HG03045 (cell line): ENCODE measurements at regions not wholly inside any gene's neighbourhood (a gene's known extent, or its start where the extent isn't known, plus 50 kb on each side); places are given as distances from the start of the nearest gene placed in this dataset.
"Not testable (repeated sequence)": the region's sequence is repeated elsewhere in the genome, so short reads cannot be mapped to it uniquely, and the experiment has no call there.

ENCODE experiments used
- ATAC-seq: cut with Tn5 transposase; IDR thresholded peaks from one replicate; pipeline ENCODE4 v1.9.1; 2021; ENCODE audit warnings: mild to moderate bottlenecking, moderate library complexity; ENCODE audit not compliant: unreplicated experiment

DNA sequence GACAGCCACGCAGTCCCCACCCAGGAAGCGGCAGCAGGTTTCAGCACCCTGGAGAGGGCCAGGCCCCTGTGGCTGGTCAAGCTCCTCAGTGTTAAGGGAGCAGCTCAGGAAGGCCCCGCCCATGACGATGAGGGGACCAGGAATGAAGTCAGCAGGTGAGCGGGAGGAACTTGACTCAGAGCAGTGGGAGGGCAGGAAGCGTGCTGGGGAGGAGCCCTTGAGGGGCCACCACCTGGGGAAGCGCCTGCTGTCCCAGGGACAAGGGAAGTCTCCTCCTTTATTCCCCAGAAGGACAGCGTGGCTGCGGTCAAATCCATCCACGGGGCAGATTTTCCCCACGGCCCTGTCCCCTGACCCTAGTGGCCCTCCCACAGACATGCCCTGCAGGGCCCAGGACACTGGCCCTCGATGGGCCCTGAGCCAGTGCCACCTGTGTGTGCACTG lies 357.6 kb downstream of the ADGRD1 start:
- not testable (repeated sequence) for ATAC-seq

DNA sequence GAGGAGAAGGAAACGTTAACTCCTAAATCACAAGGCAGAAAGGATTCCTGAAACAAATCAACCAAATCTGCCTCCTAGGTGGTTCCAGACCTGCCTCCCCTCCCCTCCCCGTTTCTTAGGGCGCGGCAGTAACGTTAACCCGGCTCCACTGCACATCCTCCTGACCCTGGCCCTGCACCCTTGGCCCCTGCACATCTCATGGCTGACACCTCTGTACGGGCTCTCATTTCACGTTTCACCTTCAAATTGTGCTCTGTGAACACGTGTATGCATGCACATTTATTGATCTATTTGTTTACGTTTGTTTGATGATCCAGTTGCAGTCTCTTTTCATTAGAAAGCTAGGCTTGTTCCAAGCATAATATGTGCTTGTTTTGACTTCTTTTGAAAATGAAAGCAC lies 358.1 kb downstream of the ADGRD1 start:
- ATAC-seq: no peak

DNA sequence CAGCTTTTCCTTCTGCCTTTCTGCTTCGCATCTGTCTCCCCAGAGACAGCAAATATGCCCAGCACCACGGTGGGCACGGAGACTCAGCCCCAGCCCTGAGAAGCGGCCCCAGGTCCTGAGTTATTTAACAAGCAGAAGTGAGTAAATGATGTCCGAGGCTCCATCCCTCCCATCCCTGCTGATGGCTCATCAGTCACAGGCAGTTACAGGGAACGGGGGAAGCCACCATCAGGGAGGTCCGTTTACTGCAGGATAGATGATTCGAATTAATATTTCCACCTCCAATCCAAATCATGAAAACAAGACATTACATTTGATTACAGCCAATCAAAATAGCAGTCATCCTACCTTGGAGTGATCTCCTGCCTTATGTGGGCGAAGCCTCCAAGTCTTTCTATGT lies 358.7 kb downstream of the ADGRD1 start:
- not testable (repeated sequence) for ATAC-seq

DNA sequence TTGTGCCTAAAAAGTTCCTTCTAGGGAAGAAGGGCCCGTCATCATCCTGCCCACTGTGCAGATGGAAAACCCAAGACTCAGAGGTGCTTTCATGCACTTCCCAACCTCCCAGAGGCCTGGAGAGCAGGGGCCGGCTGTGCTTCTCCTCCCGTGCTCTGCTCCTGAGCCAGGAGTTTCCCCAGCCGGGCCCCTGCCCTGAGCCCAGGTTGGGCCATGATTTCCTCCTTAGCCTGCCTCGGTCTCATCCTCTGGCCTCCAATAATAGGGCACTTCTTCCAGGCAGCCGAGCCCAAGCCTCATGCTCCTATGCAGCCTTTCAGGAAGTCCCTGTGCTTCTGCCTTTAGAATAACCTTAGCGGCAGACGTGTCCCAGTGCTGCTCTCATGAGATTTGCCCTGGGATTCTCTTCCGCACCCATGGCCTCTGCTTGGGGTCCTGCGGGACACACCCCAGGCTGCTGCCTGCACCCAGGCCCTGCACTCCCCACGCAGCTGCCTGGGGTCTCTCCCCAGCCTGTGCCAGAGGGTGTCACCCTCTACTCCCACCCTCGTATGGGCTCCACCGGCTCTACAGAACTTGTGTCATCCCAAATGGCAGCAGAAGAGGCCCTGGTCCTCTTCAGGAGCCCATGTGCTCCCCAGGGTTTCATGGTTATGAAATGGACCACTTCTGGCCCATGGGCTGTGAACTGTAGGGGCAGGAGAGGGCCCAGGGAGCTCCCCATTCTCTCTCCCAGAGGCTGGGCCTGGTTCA lies 359.3 kb downstream of the ADGRD1 start:
- ATAC-seq: no peak

DNA sequence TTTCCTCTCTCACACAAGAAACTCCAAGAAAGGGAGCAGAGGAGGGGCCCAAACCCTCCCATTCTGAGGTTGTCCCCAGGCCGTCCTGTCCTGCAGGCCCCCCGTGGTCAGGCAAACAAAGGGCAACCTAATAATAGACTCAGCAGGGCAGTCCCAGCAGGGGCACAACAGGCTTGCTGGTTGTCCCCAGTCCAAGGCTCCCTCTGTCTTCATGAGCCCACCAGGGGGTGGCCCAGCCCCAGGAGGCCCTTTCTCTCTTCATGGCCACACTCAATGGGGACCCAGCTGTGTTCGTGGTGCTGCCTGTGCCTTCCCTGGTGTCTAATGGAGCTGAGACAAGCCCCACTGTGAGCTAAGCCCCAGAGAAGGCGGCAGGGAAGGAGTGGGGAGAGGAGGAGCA lies 359.9 kb downstream of the ADGRD1 start:
- no peak for ATAC-seq

DNA sequence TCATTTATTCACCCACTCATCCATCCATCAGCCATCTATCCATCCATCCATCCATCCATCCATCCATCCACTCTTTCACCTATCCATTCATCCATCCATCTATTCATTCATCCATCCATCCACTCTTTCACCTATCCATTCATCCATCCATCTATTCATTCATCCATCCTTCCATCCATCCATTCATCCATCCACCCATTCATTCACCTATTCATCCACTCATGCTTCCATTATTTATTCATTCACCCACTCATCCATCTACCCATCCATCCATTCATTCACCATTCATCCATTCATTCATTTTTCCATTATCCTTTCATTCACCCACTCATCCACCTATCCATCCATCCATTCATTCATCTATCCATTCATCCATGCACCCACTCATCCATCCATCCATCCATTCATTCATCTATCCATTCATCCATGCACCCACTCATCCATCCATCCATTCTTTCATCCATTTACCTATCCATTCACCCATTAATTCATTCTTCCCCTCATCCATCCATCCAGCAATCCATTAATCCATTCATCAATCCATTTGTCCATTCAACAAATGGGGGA lies 360.9 kb downstream of the ADGRD1 start:
- no peak for ATAC-seq

DNA sequence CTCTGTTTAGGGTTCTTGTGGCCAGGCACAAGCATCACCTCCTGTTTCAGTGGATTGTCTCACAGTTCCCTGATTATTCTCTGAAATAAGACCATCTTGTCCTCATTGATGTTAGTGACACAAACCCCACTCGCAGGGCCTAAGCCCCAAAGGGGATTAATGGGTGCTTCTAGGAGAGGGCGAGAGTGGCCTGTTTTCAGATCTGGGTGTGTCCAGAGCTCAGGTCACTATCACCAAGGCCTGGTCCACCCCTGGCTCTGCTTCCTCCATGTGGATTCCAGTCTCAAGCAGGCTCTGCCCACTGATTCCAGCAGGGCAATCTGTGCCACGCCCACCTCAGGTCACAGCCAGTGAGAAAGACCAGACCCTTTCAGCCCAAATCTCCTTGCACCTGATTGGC lies 361.9 kb downstream of the ADGRD1 start:
- no peak for ATAC-seq

DNA sequence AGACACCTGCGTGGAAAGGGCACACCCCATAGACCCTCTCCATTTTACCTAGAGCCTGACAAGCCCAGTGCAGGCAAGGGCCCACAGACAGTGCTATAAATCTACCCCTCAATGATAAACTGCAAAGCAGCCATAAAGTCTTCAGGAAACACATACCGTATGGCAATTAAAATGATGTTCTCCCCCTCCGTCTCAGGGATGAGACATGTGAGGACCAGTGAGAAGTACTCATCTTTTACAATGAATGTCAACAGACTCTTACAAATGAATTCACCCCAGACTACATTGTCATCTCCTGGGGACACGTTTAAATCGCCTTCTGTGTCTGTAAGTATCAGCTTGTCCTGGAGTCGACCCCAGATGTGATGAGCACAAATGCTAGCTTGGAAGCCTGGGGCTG lies 362.7 kb downstream of the ADGRD1 start:
- ATAC-seq: no peak

DNA sequence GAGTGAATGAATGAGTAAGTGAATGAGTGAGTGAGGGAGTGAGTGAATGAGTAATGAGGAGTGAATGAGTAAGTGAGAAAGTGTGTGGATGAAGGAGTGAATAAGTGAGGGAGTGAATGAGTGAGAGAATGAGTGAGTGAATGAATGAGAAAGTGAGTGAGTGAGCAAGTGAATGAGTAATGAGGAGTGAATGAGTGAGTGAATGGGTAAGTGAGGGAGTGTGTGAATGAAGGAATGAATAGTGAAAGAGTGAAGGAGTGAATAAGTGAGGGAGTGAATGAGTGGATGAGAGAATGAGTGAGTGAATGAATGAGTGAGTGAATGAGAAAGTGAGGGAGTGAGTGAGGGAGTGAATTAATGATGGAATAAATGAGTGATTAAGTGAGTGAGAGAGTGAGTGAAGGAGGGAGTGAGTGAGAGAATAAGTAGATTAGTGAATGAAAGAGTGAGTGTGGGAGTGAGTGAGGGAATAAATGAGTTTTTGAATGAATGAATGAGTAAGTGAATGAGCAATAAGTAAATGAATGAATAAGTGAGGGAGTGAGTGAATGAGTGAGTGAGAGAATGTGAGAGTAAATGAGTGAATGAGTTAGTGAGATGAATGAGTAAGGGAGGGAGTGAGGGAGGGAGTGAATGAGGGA lies 364.5 kb downstream of the ADGRD1 start:
- no peak for ATAC-seq

DNA sequence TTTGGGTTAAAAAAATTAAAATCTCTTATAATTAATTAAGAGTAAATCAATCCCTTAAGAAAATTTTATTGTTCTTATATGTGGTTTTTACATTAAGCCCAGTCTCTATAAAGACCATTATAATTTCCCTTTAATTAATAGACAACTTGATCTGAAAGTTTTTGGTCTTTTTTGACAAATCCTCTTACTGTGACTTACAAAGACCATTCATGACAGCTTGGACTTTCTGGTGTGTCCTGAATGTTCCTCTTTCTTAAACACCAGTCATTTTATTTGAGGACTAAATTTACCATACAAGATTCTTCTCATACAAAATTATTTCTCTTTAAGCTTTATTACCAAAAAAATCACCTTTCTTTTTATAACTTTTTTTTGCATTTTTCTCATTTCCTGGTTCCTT lies 368.3 kb downstream of the ADGRD1 start:
- no peak for ATAC-seq

DNA sequence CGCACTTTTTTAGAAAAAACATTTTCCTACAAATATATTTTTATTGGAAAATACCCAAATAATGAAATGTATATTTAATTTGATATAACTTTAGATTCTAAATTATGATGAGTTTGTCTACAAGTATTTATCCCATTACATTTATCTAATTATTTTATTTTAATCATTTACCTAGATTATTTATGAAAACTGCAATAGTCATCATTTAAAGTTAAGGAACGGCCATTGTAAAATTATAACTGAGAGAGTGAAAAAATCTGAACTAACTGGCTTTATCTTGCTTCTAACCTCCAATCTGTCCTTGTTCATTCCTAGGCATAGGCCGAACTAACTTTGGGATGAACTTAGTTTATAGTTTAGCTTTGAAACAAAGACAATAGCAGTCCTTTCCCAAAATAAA lies 368.8 kb downstream of the ADGRD1 start:
- ATAC-seq: not testable (repeated sequence)

DNA sequence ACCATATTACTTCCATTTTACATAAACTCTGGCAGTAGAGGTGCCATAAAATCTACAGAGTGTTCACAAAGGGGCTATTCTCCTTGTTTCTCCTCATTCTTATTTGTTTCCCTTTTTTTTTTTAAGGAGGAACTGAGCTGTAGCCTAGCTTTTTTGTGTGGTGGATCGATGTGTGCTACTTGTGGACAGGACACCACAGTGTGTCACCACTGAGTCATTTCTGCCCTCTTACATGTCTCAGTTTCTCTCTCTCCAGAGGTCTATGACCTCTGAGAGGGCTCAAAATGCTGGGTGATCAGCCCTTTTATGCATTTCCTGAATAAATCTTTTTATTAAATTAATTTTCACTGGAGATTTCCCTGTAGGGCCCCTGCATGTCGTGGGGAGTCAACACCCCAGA lies 370.2 kb downstream of the ADGRD1 start:
- no peak for ATAC-seq

DNA sequence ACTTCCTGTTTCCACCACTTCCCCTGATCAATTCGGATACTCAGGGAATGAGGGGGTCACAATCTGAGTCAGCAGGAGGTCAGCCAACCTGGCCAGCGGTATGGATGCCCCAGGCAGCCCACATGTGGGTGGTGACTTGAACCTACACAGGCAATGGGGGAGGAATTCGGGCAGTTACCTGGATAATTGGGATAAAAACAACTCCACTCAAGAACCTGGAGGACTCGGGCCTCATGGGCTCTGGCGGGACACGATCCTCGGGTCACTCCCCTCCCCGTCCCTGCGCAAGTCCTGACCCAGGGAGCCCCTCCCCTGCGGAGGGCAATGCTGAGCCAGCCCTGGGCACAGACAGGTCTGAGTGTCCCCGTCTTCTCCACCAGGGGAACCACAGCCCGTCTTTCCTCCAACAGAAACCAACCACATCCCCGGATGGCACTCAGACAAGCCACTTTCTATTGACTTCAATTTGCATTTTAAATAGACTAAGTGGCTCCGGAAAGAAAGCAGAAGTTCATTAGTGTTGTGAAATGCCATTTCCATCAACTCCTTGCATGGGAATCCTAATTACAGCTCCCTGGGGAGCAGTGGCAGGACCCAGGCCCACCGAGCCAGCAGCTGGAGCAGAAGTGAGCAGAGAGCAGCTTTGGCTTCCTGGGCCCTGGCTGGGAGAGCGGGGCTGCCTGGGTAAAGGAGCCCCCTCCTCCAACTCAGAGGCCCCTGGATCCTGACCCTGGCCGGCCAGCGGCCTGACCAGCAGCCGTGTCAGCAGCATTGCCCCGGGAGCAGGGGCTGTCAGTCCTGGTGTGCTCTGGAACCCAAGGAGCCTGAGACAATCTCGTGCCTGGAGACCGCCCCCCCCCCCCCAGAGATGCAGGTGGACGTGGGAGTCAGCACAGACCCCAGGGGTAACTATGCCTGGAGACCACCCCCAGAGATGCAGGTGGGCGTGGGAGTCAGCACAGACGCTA lies 374.1 kb downstream of the ADGRD1 start:
- ATAC-seq: no peak

DNA sequence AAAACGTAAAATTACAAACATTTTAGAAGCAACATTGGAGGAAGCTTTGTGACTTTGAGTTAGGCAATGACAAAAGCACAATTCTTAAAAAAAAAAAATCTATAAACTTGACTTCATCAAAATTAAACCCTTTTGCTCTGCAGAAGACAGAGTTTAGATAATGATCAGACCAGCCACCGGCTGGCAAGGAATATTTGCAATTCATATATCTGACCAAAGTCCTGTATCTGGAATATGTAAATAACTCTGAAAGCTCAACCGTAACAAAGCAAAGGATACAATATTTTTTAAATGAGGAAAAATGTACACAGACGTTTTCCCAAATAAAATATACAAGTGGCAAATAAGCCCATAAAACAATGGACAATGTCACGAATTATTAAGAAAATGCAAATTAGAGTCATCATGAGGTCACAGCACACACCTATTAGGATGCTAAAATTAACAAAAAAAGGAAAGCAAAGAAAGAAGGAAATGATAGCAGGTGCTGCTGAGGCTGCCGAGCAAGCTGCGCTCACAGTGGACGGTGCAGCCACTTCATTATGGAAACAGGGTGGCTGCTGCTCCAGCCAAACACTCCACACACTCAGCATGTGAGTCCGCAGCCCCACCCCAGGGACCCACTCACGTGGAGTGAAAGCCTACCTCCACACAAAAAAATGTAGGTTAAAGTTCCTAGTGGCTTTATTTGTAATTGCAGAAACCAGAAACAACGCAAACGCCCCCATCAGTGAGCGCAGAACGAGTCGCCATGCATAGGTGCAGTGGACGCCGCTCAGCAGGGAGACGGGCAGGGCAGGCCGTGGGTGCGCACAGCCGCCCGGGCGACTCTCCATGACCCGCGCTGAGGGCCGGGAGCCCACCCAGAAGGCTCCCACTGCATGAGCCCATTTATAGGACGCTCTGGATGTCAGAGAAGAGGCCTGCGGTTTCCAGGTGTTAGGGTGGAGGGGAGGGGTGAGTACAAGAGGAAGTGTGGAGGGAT lies 375.4 kb downstream of the ADGRD1 start:
- not testable (repeated sequence) for ATAC-seq

DNA sequence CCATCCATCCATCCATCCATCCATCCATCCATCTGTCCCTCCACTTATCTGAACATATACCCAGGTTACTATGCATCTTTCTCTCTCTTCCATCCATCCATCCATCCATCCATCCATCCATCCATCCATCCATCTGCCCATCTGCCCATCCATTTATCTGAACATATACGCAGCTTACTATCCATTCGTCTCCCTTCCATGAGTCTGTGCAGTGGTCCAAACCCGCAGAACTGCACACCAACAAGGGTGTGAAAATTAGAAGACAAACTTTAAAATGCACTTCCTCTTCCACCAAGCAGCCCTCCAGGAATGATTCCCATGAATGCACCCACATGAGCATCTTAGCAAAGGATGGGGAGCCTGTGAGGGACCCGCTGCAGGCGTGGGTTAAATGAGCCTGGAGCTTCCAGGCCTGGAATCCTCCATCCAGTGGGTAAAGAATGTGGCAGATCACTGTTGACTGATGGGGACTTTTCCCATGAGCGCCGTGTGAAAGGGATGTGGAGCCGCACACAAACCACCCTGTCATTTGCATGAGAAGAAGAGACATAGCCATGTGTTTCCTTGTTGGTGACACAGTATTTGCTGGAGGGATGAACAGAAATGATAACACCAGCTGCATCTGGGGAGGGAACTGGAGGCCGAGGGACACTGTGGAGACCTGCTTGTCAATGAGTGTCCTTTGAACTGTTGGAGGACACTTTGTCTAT lies 376.6 kb downstream of the ADGRD1 start:
- ATAC-seq: no peak

DNA sequence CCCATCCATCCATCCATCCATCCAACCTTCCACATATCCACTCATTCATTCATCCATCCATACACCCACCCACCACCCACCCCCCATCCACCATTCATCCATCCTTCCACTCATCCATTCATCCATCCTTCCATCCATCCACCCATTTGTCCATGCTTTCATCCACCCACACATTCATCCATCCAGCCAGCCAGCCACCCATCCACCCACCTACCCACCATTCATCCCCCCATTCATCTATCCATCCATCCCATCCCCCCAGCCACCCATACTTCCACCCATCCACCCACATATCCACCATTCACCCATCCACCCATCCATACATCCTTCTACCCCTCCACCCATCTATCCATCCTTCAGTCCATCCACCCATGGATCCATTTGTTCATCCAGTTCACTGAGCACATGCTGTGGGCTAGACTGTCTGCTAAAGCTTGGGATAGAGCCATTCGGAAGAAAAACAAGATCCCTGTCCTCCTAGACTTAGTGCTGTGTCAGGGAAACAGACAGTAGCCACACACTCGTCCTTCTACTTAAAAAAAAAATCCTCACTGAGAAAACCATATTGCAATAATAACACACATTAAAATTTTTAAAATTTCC lies 377.5 kb downstream of the ADGRD1 start:
- no peak for ATAC-seq

DNA sequence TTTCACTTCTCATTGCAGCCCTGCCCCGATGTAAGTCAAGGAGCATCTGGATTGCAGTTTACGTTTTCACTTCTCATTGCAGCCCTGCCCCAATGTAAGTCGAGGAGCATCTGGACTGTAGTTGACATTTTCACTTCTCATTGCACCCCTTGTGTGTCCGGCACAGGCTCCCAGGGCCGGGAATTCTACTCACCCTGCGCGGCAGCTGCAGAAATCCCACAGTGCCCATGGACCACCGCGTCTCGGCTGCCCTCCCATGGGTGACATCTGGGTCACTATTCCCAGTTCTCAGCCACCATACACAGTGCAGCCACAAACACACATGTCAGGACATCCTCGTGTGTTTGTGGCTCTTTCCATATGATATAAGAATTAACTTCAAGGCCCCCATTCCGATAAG lies 378.5 kb downstream of the ADGRD1 start:
- ATAC-seq: no peak

DNA sequence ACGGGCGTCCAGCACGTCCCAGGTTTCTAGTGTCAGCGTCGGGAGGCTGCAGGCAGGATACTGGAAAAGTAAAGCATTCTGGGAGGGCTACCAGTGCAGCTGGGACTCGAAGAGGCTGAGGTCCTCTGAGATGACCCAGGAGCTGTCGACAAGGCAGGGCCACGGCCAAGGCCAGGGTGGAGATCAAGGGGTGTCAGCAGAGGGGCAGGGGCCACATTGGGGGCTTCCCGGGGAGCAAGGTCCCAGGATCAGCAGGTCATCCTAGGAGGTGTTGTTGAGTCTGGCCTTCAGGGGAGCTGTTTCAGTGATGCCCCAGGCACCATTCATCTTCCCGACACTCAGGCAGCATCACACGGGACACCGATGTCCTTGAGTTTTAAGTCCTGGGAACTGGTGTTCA lies 377.8 kb upstream of the SFSWAP start:
- no peak for ATAC-seq
